CD14-positive monocyte (primary cell): ENCODE measurements at regions not wholly inside any gene's neighbourhood (a gene's known extent, or its start where the extent isn't known, plus 50 kb on each side); places are given as distances from the start of the nearest gene placed in this dataset.

Source experiments
- DNase-seq, 3 donors: peaks; one replicate each; pipeline ENCODE4 v3.0.0-alpha.2; 2011 to 2022
- H2AFZ ChIP-seq: 2 replicates; pipeline ENCODE4 v1.6.0; 2012; ENCODE audit warnings: mild to moderate bottlenecking, low read depth, low read length, inconsistent platforms; ENCODE audit not compliant: insufficient read depth, poor library complexity, severe bottlenecking
- H3K27ac ChIP-seq, 2 donors: 1 replicate in 1 of 2; 2 replicates in 1 of 2; pipeline ENCODE4 v1.5.1; 2012 to 2013; ENCODE audit warnings: low read length in 2 of 2, control low read depth in 1 of 2, inconsistent platforms in 1 of 2, low read depth in 1 of 2, mild to moderate bottlenecking in 1 of 2
- H3K27me3 ChIP-seq, 2 donors: one replicate each; pipeline versions ENCODE4 v1.6.0 to v1.6.1; 2011 to 2013; ENCODE audit warnings: low read length in 2 of 2; ENCODE audit not compliant: control insufficient read depth in 2 of 2, insufficient read depth in 2 of 2
- H3K36me3 ChIP-seq, 2 donors: replicated peaks in 1 of 2; 1 replicate in 1 of 2; 2 replicates in 1 of 2; pipeline versions ENCODE4 v1.5.1 to v1.6.1; 2012 to 2013; ENCODE audit warnings: low read length in 2 of 2, control low read depth in 1 of 2, inconsistent platforms in 1 of 2, mild to moderate bottlenecking in 1 of 2; ENCODE audit not compliant: insufficient read depth in 2 of 2, control insufficient read depth in 1 of 2
- H3K4me1 ChIP-seq, 2 donors: 1 replicate in 1 of 2; 2 replicates in 1 of 2; pipeline versions ENCODE4 v1.5.1 to v1.6.1; 2012 to 2013; ENCODE audit warnings: low read length in 2 of 2, control low read depth in 1 of 2, inconsistent platforms in 1 of 2, mild to moderate bottlenecking in 1 of 2, moderate library complexity in 1 of 2; ENCODE audit not compliant: insufficient read depth in 2 of 2, control insufficient read depth in 1 of 2
- H3K4me2 ChIP-seq: replicated peaks from 2 replicates; pipeline ENCODE3; 2012; ENCODE audit warnings: low read length, moderate library complexity, mild to moderate bottlenecking; ENCODE audit not compliant: poor library complexity, severe bottlenecking; ENCODE audit errors: extremely low read depth
- H3K4me3 ChIP-seq, 3 experiments: fragments of 200-600 bp in 1 of 3; sonication (generic) in 1 of 3; replicated peaks in 1 of 3; 1 replicate in 2 of 3; 2 replicates in 1 of 3; pipeline ENCODE4 v1.5.1; 2011 to 2013; ENCODE audit warnings: low read length in 3 of 3, mild to moderate bottlenecking in 3 of 3, control low read depth in 2 of 3, low read depth in 2 of 3, inconsistent platforms in 1 of 3, moderate library complexity in 1 of 3
- H3K79me2 ChIP-seq: 2 replicates; pipeline ENCODE4 v1.6.0; 2012; ENCODE audit warnings: mild to moderate bottlenecking, control low read depth, inconsistent platforms, low read length, moderate library complexity; ENCODE audit not compliant: insufficient read depth
- H3K9ac ChIP-seq: 2 replicates; pipeline ENCODE4 v1.6.0; 2017; ENCODE audit warnings: low read length, mild to moderate bottlenecking; ENCODE audit not compliant: insufficient read depth, poor library complexity, severe bottlenecking
- H3K9me3 ChIP-seq, 2 donors: replicated peaks in 1 of 2; 1 replicate in 1 of 2; 2 replicates in 1 of 2; pipeline versions ENCODE4 v1.5.1 to v1.6.1; 2012 to 2013; ENCODE audit warnings: low read length in 2 of 2, control low read depth in 1 of 2; ENCODE audit not compliant: control insufficient read depth in 1 of 2, insufficient read depth in 1 of 2
- H4K20me1 ChIP-seq: 2 replicates; pipeline ENCODE4 v1.6.0; 2012; ENCODE audit warnings: mild to moderate bottlenecking, low read length, control low read depth, moderate library complexity; ENCODE audit not compliant: insufficient read depth
- H3K27ac Mint-ChIP-seq, 7 donors: one replicate each; pipeline ENCODE4 v1.8.0; 2020; ENCODE audit warnings: mild to moderate bottlenecking in 7 of 7, mixed read lengths in 7 of 7, moderate library complexity in 6 of 7, inconsistent platforms in 2 of 7
- H3K27me3 Mint-ChIP-seq, 3 donors: one replicate each; pipeline ENCODE4 v1.8.0; 2021 to 2022; ENCODE audit warnings: low read depth in 3 of 3, mild to moderate bottlenecking in 3 of 3, mixed read lengths in 3 of 3, moderate library complexity in 3 of 3, inconsistent platforms in 1 of 3
- H3K36me3 Mint-ChIP-seq, 2 donors: one replicate each; pipeline ENCODE4 v1.8.0; 2020; ENCODE audit warnings: mixed read lengths in 2 of 2, inconsistent platforms in 1 of 2, mild to moderate bottlenecking in 1 of 2
- H3K4me1 Mint-ChIP-seq: one replicate; pipeline ENCODE4 v1.8.0; 2020; ENCODE audit warnings: mild to moderate bottlenecking, mixed read lengths
- H3K4me3 Mint-ChIP-seq, 2 donors: one replicate each; pipeline ENCODE4 v1.8.0; 2020; ENCODE audit warnings: mild to moderate bottlenecking in 2 of 2, mixed read lengths in 2 of 2, moderate library complexity in 1 of 2
- H3K9me3 Mint-ChIP-seq, 7 donors: one replicate each; pipeline ENCODE4 v1.8.0; 2020 to 2022; ENCODE audit warnings: mixed read lengths in 7 of 7, mild to moderate bottlenecking in 6 of 7, moderate library complexity in 6 of 7, inconsistent platforms in 2 of 7
- WGBS: methylation state at CpG from one replicate; pipeline ENCODE4 v1.1.5; 2013; ENCODE audit warnings: missing lambda C conversion rate; ENCODE audit not compliant: insufficient coverage; 5-methylcytosine and 5-hydroxymethylcytosine counted together
- intact Hi-C, 2 donors: fragments of 100-400 bp; cut with micrococcal nuclease; formaldehyde crosslinking; loops; one replicate each; pipeline versions ENCODE4 v1.15.0 to v1.15.1; 2023
- TF ChIP-seq, protein P1 (sequence below): fragments of 200-600 bp; IDR thresholded peaks from one replicate; pipeline ENCODE4 v1.8.0; 2022; ENCODE audit warnings: antibody characterized with exemption, mild to moderate bottlenecking

DNA sequence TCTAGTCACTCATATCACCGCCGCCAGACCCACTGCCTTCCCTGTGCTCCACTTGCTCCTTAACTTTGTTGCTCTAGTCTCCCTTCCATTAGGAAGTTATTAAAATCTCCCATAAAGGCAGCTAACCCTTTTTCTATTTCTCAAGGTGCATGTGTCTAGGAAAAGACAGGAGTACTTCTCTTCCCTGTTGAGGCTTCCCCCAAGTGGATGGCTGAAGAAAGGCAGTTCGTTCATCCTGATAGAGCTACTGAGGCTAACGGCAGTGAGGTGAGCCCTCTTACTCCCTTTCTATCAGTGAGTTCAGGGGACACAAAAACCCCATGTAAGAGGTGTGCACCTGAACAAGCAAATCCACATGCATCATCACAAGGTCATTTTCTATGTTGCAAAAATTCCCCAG is 397.8 kb downstream of the IGSF11 start:
- Histone ChIP-seq H3K27ac (no peak overlapping the region), H3K9me3 (no peaks in the 10 kb centered on the region), H3K27me3 (no peaks in the 10 kb centered on the region), H3K4me1 (no peaks in the 10 kb centered on the region), H3K79me2 (no peaks in the 10 kb centered on the region), H3K4me2 (no peak overlapping the region), H4K20me1 (no peaks in the 10 kb centered on the region), H3K4me3 (no peak overlapping the region), H3K9ac (no peak overlapping the region), H3K36me3 (no peaks in the 10 kb centered on the region), H2AFZ (no peak overlapping the region)
- intact Hi-C loops, result no loop called here
- TF ChIP-seq, protein P1, sequence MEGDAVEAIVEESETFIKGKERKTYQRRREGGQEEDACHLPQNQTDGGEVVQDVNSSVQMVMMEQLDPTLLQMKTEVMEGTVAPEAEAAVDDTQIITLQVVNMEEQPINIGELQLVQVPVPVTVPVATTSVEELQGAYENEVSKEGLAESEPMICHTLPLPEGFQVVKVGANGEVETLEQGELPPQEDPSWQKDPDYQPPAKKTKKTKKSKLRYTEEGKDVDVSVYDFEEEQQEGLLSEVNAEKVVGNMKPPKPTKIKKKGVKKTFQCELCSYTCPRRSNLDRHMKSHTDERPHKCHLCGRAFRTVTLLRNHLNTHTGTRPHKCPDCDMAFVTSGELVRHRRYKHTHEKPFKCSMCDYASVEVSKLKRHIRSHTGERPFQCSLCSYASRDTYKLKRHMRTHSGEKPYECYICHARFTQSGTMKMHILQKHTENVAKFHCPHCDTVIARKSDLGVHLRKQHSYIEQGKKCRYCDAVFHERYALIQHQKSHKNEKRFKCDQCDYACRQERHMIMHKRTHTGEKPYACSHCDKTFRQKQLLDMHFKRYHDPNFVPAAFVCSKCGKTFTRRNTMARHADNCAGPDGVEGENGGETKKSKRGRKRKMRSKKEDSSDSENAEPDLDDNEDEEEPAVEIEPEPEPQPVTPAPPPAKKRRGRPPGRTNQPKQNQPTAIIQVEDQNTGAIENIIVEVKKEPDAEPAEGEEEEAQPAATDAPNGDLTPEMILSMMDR, result no peak
- no peaks in the 10 kb centered on the region for H3K4me1 Mint-ChIP-seq
- H3K27me3 Mint-ChIP-seq, result peaks cover 0 to 2% (median 1%) of the 10 kb centered on the region in 3 donors
- peaks cover 0 to 1% (median 0%) of the 10 kb centered on the region in 7 donors for H3K9me3 Mint-ChIP-seq
- no peaks in the 10 kb centered on the region for H3K36me3 Mint-ChIP-seq
- no CpG with 5 or more reads among the region's 4 CpGs for WGBS
- no peak overlapping the region for H3K27ac Mint-ChIP-seq
- DNase-seq, result no peak
- no peak overlapping the region for H3K4me3 Mint-ChIP-seq

DNA sequence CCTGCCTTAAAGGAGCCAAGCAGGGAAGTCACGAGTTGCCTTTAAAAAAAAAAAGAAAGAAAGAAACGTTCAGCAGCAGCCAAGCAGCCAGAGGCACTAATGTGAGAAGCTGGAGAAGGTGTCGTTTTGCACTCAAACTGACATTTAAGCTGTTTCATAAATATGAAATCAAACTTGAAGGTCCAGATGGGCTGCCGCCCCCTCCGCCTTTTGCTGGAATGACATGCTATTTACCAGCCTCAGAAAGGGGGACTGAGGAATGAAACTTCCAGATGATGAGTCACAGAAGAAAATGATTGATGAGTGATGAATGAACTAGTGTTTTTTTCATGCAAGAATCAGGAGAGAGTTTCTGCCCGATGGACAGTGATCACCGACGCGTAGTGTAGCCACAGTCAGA is 396.8 kb downstream of the IGSF11 start:
- peaks cover 0 to 2% (median 1%) of the 10 kb centered on the region in 3 donors for H3K27me3 Mint-ChIP-seq
- Histone ChIP-seq H3K4me1 (no peaks in the 10 kb centered on the region), H3K27ac (no peak overlapping the region), H3K36me3 (no peaks in the 10 kb centered on the region), H3K27me3 (no peaks in the 10 kb centered on the region), H3K79me2 (no peaks in the 10 kb centered on the region), H2AFZ (no peak overlapping the region), H3K9ac (no peak overlapping the region), H4K20me1 (no peaks in the 10 kb centered on the region), H3K4me3 (no peak overlapping the region), H3K4me2 (no peak overlapping the region), H3K9me3 (no peaks in the 10 kb centered on the region)
- intact Hi-C loops, result no loop called here
- H3K4me3 Mint-ChIP-seq, result no peak overlapping the region
- H3K36me3 Mint-ChIP-seq, result no peaks in the 10 kb centered on the region
- no peak overlapping the region for H3K27ac Mint-ChIP-seq
- H3K9me3 Mint-ChIP-seq, result peaks cover 0 to 1% (median 0%) of the 10 kb centered on the region in 7 donors
- TF ChIP-seq, protein P1, result no peak
- 90% methylated on average over 6 of the region's 9 CpGs for WGBS
- H3K4me1 Mint-ChIP-seq, result no peaks in the 10 kb centered on the region
- DNase-seq, result no peak
